HCT116 (cell line): ENCODE measurements at regions not wholly inside any gene's neighbourhood (a gene's known extent, or its start where the extent isn't known, plus 50 kb on each side); places are given as distances from the start of the nearest gene placed in this dataset.

Experiments
- ATAC-seq: fragments of 200-7000 bp; cut with Tn5 transposase; 2 replicates; pipeline ENCODE4 v1.9.1; 2020; ENCODE audit warnings: mild to moderate bottlenecking, moderate library complexity
- BruUV-seq: library from RNA; stranded (reverse); fragments of 400-500 nt; replicated peaks from 2 replicates; lab custom pipeline; 2021; lab: Mats Ljungman, UMichigan
- CTCF ChIA-PET: fragments of 300-600 bp; sonication (Branson Sonifier 250); formaldehyde crosslinking; loops from one replicate; lab custom pipeline; 2021; ENCODE audit warnings: antibody characterized with exemption; lab: Charles Lee
- POLR2A ChIA-PET: fragments of 300-600, 350-600 bp; sonication (Branson Sonifier 250); formaldehyde crosslinking; loops from one replicate; lab custom pipeline; 2021; ENCODE audit warnings: antibody characterized with exemption; lab: Charles Lee
- RAD21 ChIA-PET, 2 experiments: fragments of 300-600 bp; sonication (Branson Sonifier 250); formaldehyde crosslinking; loops; one replicate each; lab custom pipeline; 2023; ENCODE audit warnings: low total read pairs in 2 of 2; ENCODE audit not compliant: uncharacterized antibody in 2 of 2, unreplicated experiment in 2 of 2, low non-redundant PET in 1 of 2; lab: Charles Lee
- DNase-seq: peaks from one replicate; pipeline ENCODE4 v3.0.0-alpha.2; 2010; ENCODE audit warnings: low read depth, low spot score
- H2AFZ ChIP-seq: fragments of 200-600 bp; shearing (Covaris generic), sonication (generic); 2 replicates; pipeline ENCODE4 v1.6.1; 2017; ENCODE audit warnings: low read depth, mixed run types, mixed read lengths, antibody characterized with exemption, low read length; ENCODE audit not compliant: poor library complexity, severe bottlenecking
- H3K27ac ChIP-seq: 2 replicates; pipeline ENCODE4 v1.5.1; 2012; ENCODE audit warnings: low read depth, low read length
- H3K27me3 ChIP-seq: fragments of 200-600 bp; sonication (generic); 2 replicates; pipeline ENCODE4 v1.6.1; 2016; ENCODE audit warnings: mixed run types, low read length, mixed read lengths; ENCODE audit not compliant: insufficient read depth
- H3K36me3 ChIP-seq, 2 experiments: fragments of 200-500 bp in 1 of 2; fragments of 200-600 bp in 1 of 2; sonication (Bioruptor generic) in 1 of 2; sonication (generic) in 1 of 2; 2 replicates each; pipeline versions ENCODE4 v1.5.1 to v1.6.1; 2014 to 2016; ENCODE audit warnings: low read length in 2 of 2, inconsistent platforms in 1 of 2, mixed read lengths in 1 of 2, mixed run types in 1 of 2; ENCODE audit not compliant: insufficient read depth in 2 of 2, control insufficient read depth in 1 of 2
- H3K4me1 ChIP-seq, 2 experiments: fragments of 200-600 bp in 1 of 2; sonication (generic) in 1 of 2; 2 replicates each; pipeline versions ENCODE4 v1.5.1 to v1.6.1; 2012 to 2017; ENCODE audit warnings: low read length in 2 of 2, inconsistent platforms in 1 of 2, mild to moderate bottlenecking in 1 of 2, mixed read lengths in 1 of 2, mixed run types in 1 of 2, moderate library complexity in 1 of 2; ENCODE audit not compliant: insufficient read depth in 2 of 2, control insufficient read depth in 1 of 2
- H3K4me2 ChIP-seq: fragments of 200-600 bp; sonication (generic); 2 replicates; pipeline ENCODE4 v1.6.1; 2017; ENCODE audit warnings: mixed run types, low read length, mixed read lengths
- H3K4me3 ChIP-seq, 2 experiments: fragments of 200-600 bp in 1 of 2; sonication (generic) in 1 of 2; replicated peaks in 1 of 2; 2 replicates each; pipeline ENCODE4 v1.5.1; 2011 to 2016; ENCODE audit warnings: low read length in 2 of 2, control low read depth in 1 of 2, low read depth in 1 of 2, mild to moderate bottlenecking in 1 of 2, mixed read lengths in 1 of 2, mixed run types in 1 of 2
- H3K79me2 ChIP-seq: fragments of 200-600 bp; sonication (generic); 2 replicates; pipeline ENCODE4 v1.6.1; 2017; ENCODE audit warnings: mild to moderate bottlenecking, mixed run types, low read length, moderate library complexity, mixed read lengths; ENCODE audit not compliant: insufficient read depth
- H3K9ac ChIP-seq: fragments of 200-600 bp; sonication (generic); 2 replicates; pipeline ENCODE4 v1.6.1; 2016; ENCODE audit warnings: low read length, mixed read lengths
- H3K9me2 ChIP-seq: fragments of 200-600 bp; sonication (generic), shearing (Covaris generic); 2 replicates; pipeline ENCODE4 v1.6.1; 2017; ENCODE audit warnings: mixed run types, mild to moderate bottlenecking, moderate library complexity; ENCODE audit not compliant: insufficient read depth
- H3K9me3 ChIP-seq, 2 experiments: fragments of 200-500 bp in 1 of 2; fragments of 200-600 bp in 1 of 2; sonication (Bioruptor generic) in 1 of 2; sonication (generic) in 1 of 2; 2 replicates each; pipeline ENCODE4 v1.6.1; 2014 to 2017; ENCODE audit warnings: low read length in 2 of 2, mixed read lengths in 2 of 2, inconsistent platforms in 1 of 2, low read depth in 1 of 2, mild to moderate bottlenecking in 1 of 2, mixed run types in 1 of 2, moderate library complexity in 1 of 2; ENCODE audit not compliant: control insufficient read depth in 1 of 2, insufficient read depth in 1 of 2
- H4K20me1 ChIP-seq: fragments of 200-600 bp; sonication (generic), shearing (Covaris generic); 2 replicates; pipeline ENCODE4 v1.6.1; 2017; ENCODE audit warnings: mixed run types, mild to moderate bottlenecking, moderate library complexity; ENCODE audit not compliant: insufficient read depth
- CEBPB ChIP-seq: IDR thresholded peaks from 2 replicates; pipeline ENCODE4 v1.6.1; 2012; ENCODE audit warnings: low read depth
- EZH2phosphoT487 ChIP-seq: fragments of 200-600 bp; IDR thresholded peaks from 2 replicates; pipeline ENCODE4 v1.6.1; 2018; ENCODE audit warnings: antibody characterized with exemption, borderline replicate concordance
- POLR2A ChIP-seq: IDR thresholded peaks from 2 replicates; pipeline ENCODE4 v1.7.0; 2011; ENCODE audit warnings: borderline replicate concordance; ENCODE audit not compliant: insufficient read depth, insufficient read length; ENCODE audit errors: extremely low read depth
- POLR2AphosphoS5 ChIP-seq: IDR thresholded peaks from 2 replicates; pipeline ENCODE4 v1.6.1; 2011; ENCODE audit warnings: mild to moderate bottlenecking, low read depth, low read length, moderate library complexity
- RAD21 ChIP-seq: IDR thresholded peaks from 2 replicates; pipeline ENCODE4 v1.6.1; 2012; ENCODE audit warnings: low read depth, mild to moderate bottlenecking
- SIN3A ChIP-seq: IDR thresholded peaks from 2 replicates; pipeline ENCODE4 v1.6.1; 2012; ENCODE audit warnings: low read depth
- TCF7L2 ChIP-seq: IDR thresholded peaks from 2 replicates; pipeline ENCODE4 v1.7.0; 2011; ENCODE audit warnings: borderline replicate concordance, inconsistent platforms; ENCODE audit not compliant: insufficient read depth, insufficient read length; ENCODE audit errors: extremely low read depth
- YY1 ChIP-seq: IDR thresholded peaks from 2 replicates; pipeline ENCODE4 v1.6.1; 2011; ENCODE audit warnings: low read length, low read depth, moderate library complexity, mild to moderate bottlenecking; ENCODE audit not compliant: insufficient replicate concordance; ENCODE audit errors: extremely low read depth
- ZNF274 ChIP-seq: fragments of 200-500 bp; sonication (Bioruptor generic); IDR thresholded peaks from 2 replicates; pipeline ENCODE4 v1.6.1; 2014; ENCODE audit warnings: mild to moderate bottlenecking, low read depth, low read length, inconsistent platforms
- intact Hi-C: fragments of 100-400 bp; cut with micrococcal nuclease; formaldehyde crosslinking; loops from 2 replicates; pipeline ENCODE4 v1.10.0; 2022
- TF ChIP-seq, protein P1 (sequence below), 3 experiments: fragments of 200-600 bp in 1 of 3; sonication (generic) in 1 of 3; IDR thresholded peaks in 2 of 3; conservative IDR thresholded peaks in 1 of 3; 2 replicates each; pipeline ENCODE4 v1.5.1; 2012 to 2017; ENCODE audit warnings: low read depth in 2 of 3, low read length in 2 of 3, antibody characterized with exemption in 1 of 3, borderline replicate concordance in 1 of 3, control low read depth in 1 of 3, mild to moderate bottlenecking in 1 of 3, mixed read lengths in 1 of 3, mixed run types in 1 of 3, moderate library complexity in 1 of 3; ENCODE audit not compliant: insufficient read depth in 1 of 3
- TF ChIP-seq, protein P2 (sequence below): IDR thresholded peaks from 2 replicates; pipeline ENCODE4 v1.6.1; 2012
- TF ChIP-seq, protein P3 (sequence below): IDR thresholded peaks from 2 replicates; pipeline ENCODE4 v1.6.1; 2012; ENCODE audit warnings: low read depth
- TF ChIP-seq, protein P4 (sequence below): IDR thresholded peaks from 2 replicates; pipeline ENCODE4 v1.6.1; 2012

DNA sequence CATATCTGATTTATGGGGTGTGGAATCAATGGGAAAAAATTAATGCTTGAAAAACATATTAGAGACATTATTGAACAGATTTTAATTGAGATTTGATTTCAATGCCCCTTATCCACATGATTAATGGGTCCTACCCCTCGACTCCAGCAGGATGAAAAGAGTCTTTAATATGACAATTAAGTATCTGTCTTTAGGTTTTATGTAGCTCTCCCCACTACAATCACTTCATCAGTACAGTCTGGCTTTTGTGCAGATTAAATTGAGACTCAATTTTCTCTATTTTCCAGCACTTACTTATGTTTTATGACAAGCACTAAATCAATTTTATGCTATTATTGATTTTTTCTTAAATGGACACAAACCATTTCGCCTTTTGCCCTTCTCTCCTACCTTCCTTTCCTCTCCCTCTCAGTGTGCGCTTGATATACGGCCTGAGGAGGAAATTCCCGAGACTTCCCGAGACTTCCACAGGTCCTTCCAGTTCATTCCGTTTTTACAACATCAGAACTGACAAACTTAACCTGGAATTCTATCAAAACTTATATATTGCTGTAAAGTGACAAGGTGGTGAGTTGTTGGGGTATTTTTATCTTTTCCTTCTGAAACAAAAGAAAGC lies 555.1 kb upstream of the SALL3 start (continued):
- TF ChIP-seq, protein P1, sequence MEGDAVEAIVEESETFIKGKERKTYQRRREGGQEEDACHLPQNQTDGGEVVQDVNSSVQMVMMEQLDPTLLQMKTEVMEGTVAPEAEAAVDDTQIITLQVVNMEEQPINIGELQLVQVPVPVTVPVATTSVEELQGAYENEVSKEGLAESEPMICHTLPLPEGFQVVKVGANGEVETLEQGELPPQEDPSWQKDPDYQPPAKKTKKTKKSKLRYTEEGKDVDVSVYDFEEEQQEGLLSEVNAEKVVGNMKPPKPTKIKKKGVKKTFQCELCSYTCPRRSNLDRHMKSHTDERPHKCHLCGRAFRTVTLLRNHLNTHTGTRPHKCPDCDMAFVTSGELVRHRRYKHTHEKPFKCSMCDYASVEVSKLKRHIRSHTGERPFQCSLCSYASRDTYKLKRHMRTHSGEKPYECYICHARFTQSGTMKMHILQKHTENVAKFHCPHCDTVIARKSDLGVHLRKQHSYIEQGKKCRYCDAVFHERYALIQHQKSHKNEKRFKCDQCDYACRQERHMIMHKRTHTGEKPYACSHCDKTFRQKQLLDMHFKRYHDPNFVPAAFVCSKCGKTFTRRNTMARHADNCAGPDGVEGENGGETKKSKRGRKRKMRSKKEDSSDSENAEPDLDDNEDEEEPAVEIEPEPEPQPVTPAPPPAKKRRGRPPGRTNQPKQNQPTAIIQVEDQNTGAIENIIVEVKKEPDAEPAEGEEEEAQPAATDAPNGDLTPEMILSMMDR (IDR thresholded peaks at IDR 0.05 in 2 of 3, conservative IDR thresholded peaks at IDR 0.05 in 1 of 3; ENCODE audit: borderline replicate concordance in 1 of 3, insufficient read depth in 1 of 3, low read depth in 2 of 3, low read length in 2 of 3), result no peak
- TF ChIP-seq EZH2phosphoT487, result no peak
- no peak for TF ChIP-seq POLR2A
- no peak for TF ChIP-seq YY1
- TF ChIP-seq SIN3A, result no peak
- TF ChIP-seq, protein P2, sequence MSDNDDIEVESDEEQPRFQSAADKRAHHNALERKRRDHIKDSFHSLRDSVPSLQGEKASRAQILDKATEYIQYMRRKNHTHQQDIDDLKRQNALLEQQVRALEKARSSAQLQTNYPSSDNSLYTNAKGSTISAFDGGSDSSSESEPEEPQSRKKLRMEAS, result no peak
- TF ChIP-seq, all 23 proteins: peak for 0

DNA sequence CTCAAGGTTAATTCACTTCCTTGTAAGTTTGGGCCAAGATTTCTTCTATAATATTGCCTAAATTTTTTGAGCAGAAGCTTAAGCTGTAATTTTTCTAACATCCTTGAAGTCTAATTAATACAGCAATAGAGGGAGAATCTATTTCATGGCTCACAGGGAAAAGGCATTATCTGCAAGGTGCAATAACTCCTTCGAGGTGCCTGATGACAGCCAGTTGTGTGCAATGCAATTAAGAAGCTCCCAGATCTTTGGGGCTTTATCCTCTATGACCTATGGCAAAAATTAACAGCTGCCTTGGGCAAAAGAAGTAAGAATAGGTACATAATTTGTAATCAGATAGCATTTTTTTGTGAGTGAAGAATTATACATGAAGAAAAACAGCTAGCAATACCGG lies 554.6 kb upstream of the SALL3 start:
- RAD21 ChIA-PET, result no interaction called here
- intact Hi-C loops, result no loop called here
- no peaks in the 10 kb centered on the region for H3K9me2 ChIP-seq
- CTCF ChIA-PET, result no interaction called here
- no TSS peak for BruUV-seq
- no peak overlapping the region for H3K4me3 ChIP-seq
- H3K27me3 ChIP-seq, result no peaks in the 10 kb centered on the region
- H2AFZ ChIP-seq, result no peak overlapping the region
- H3K9me3 ChIP-seq, result peaks cover 0 to 18% of the 10 kb centered on the region in 2 experiments; a peak in 2 of 4 replicates
- no peak overlapping the region for H3K27ac ChIP-seq
- H4K20me1 ChIP-seq, result no peaks in the 10 kb centered on the region
- H3K36me3 ChIP-seq, result no peaks in the 10 kb centered on the region
- H3K79me2 ChIP-seq, result no peaks in the 10 kb centered on the region
- no peak overlapping the region for H3K9ac ChIP-seq
- ATAC-seq, result no peak
- no peak overlapping the region for H3K4me2 ChIP-seq
- POLR2A ChIA-PET, result no interaction called here
- no peak for DNase-seq
- TF ChIP-seq POLR2AphosphoS5, result no peak
- TF ChIP-seq, protein P3, sequence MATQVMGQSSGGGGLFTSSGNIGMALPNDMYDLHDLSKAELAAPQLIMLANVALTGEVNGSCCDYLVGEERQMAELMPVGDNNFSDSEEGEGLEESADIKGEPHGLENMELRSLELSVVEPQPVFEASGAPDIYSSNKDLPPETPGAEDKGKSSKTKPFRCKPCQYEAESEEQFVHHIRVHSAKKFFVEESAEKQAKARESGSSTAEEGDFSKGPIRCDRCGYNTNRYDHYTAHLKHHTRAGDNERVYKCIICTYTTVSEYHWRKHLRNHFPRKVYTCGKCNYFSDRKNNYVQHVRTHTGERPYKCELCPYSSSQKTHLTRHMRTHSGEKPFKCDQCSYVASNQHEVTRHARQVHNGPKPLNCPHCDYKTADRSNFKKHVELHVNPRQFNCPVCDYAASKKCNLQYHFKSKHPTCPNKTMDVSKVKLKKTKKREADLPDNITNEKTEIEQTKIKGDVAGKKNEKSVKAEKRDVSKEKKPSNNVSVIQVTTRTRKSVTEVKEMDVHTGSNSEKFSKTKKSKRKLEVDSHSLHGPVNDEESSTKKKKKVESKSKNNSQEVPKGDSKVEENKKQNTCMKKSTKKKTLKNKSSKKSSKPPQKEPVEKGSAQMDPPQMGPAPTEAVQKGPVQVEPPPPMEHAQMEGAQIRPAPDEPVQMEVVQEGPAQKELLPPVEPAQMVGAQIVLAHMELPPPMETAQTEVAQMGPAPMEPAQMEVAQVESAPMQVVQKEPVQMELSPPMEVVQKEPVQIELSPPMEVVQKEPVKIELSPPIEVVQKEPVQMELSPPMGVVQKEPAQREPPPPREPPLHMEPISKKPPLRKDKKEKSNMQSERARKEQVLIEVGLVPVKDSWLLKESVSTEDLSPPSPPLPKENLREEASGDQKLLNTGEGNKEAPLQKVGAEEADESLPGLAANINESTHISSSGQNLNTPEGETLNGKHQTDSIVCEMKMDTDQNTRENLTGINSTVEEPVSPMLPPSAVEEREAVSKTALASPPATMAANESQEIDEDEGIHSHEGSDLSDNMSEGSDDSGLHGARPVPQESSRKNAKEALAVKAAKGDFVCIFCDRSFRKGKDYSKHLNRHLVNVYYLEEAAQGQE, result no peak
- TF ChIP-seq RAD21, result no peak
- TF ChIP-seq EZH2phosphoT487, result no peak
- TF ChIP-seq ZNF274, result no peak
- TF ChIP-seq CEBPB, result no peak
- TF ChIP-seq TCF7L2, result no peak
- TF ChIP-seq, protein P4, sequence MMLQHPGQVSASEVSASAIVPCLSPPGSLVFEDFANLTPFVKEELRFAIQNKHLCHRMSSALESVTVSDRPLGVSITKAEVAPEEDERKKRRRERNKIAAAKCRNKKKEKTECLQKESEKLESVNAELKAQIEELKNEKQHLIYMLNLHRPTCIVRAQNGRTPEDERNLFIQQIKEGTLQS, result no peak
- H3K4me1 ChIP-seq, result no peaks in the 10 kb centered on the region
